ENCODE measurements at regions not wholly inside any gene's neighbourhood (a gene's known extent, or its start where the extent isn't known, plus 50 kb on each side); places are given as distances from the start of the nearest gene placed in this dataset.
"Not testable (repeated sequence)": the region's sequence is repeated elsewhere in the genome, so short reads cannot be mapped to it uniquely, and the experiment has no call there.

DNA sequence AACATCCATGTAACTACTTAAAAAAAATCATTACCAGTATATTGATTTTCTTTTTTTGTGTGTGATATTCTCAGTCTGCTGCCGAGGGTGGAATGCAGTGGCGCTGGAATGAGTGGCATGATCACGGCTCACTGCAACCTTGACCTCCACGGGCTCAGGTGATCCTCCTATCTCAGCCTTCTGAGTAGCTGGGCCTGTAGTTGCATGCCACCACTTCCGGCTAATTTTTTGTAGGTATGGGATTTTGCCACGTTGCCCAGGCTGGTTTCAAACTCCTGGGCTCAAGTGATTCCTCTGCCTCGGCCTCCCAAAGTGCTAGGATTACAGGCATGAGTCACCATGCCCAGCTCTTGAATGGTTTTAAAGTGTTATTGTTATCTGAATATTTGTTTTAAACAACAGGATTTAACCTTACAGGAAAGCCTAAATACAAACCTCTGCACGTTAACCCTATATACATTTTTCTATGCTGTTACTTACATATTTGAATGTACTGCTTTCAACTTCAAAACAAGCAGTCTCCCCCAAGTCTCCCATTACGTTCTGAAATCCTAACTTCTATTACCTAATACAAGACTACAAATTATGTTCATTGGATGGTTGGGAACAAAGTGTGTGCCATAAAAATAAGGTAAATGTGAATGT lies 61.7 kb downstream of the KPNA2 start:
- H3K79me2 ChIP-seq (ENCODE audit: control insufficient read depth, low read length), result peaks cover 13% of the 10 kb centered on the region
- H3K27ac ChIP-seq (ENCODE audit: low read depth, low read length), result no peak overlapping the region
- H3K4me2 ChIP-seq (ENCODE audit: low read length), result no peak overlapping the region
- H3K9me3 ChIP-seq (ENCODE audit: control insufficient read depth, insufficient read depth, low read length), result no peaks in the 10 kb centered on the region; the same call in 1 of the 2 replicates
- H3K9me2 ChIP-seq (replicated peaks; ENCODE audit: control insufficient read depth, low read length), result no peaks in the 10 kb centered on the region
- no peaks in the 10 kb centered on the region for H4K20me1 ChIP-seq (ENCODE audit: control insufficient read depth, insufficient read depth, low read depth, low read length)
- H3K4me1 ChIP-seq (ENCODE audit: control insufficient read depth, low read length), result peaks cover 8% of the 10 kb centered on the region
- TF ChIP-seq, protein P1, sequence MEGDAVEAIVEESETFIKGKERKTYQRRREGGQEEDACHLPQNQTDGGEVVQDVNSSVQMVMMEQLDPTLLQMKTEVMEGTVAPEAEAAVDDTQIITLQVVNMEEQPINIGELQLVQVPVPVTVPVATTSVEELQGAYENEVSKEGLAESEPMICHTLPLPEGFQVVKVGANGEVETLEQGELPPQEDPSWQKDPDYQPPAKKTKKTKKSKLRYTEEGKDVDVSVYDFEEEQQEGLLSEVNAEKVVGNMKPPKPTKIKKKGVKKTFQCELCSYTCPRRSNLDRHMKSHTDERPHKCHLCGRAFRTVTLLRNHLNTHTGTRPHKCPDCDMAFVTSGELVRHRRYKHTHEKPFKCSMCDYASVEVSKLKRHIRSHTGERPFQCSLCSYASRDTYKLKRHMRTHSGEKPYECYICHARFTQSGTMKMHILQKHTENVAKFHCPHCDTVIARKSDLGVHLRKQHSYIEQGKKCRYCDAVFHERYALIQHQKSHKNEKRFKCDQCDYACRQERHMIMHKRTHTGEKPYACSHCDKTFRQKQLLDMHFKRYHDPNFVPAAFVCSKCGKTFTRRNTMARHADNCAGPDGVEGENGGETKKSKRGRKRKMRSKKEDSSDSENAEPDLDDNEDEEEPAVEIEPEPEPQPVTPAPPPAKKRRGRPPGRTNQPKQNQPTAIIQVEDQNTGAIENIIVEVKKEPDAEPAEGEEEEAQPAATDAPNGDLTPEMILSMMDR (IDR thresholded peaks at IDR 0.05; ENCODE audit: low read depth, low read length, poor library complexity, severe bottlenecking), result no peak
- TF ChIP-seq EZH2phosphoT487 (IDR thresholded peaks at IDR 0.05; ENCODE audit: borderline replicate concordance, low read length), result no peak
- H3K27me3 ChIP-seq (ENCODE audit: control insufficient read depth, low read length), result no peaks in the 10 kb centered on the region
- H3K4me3 ChIP-seq (ENCODE audit: low read length), result no peak overlapping the region
- H3F3A ChIP-seq (ENCODE audit: control insufficient read depth, insufficient read depth), result no peaks in the 10 kb centered on the region
- no peaks in the 10 kb centered on the region for H3K36me3 ChIP-seq (ENCODE audit: control insufficient read depth, low read length)

- not testable (repeated sequence) for H3F3A ChIP-seq (ENCODE audit: control insufficient read depth, insufficient read depth); H3K9me3 ChIP-seq (ENCODE audit: control insufficient read depth, insufficient read depth, low read length); H3K9me2 ChIP-seq (replicated peaks; ENCODE audit: control insufficient read depth, low read length); H3K27me3 ChIP-seq (ENCODE audit: control insufficient read depth, low read length); H3K4me2 ChIP-seq (ENCODE audit: low read length); H3K4me3 ChIP-seq (ENCODE audit: low read length); H3K36me3 ChIP-seq (ENCODE audit: control insufficient read depth, low read length); H3K27ac ChIP-seq (ENCODE audit: low read depth, low read length); H4K20me1 ChIP-seq (ENCODE audit: control insufficient read depth, insufficient read depth, low read depth, low read length)
- Histone ChIP-seq H3K4me1 (ENCODE audit: control insufficient read depth, low read length) (peaks cover 19% of the 10 kb centered on the region), H3K79me2 (ENCODE audit: control insufficient read depth, low read length) (peaks cover 23% of the 10 kb centered on the region)
Measured at GRCh38 chr17:68099341-68099753, 63.8 kb downstream of the KPNA2 start.

GRCh38 chr17:68100000-68100641 lies 64.6 kb downstream of the KPNA2 start:
- H3F3A ChIP-seq (ENCODE audit: control insufficient read depth, insufficient read depth), result peaks cover 8% of the 10 kb centered on the region; the same call in 1 of the 2 replicates
- no peaks in the 10 kb centered on the region for H4K20me1 ChIP-seq (ENCODE audit: control insufficient read depth, insufficient read depth, low read depth, low read length)
- no peaks in the 10 kb centered on the region for H3K9me2 ChIP-seq (replicated peaks; ENCODE audit: control insufficient read depth, low read length)
- H3K4me1 ChIP-seq (ENCODE audit: control insufficient read depth, low read length), result peaks cover 19% of the 10 kb centered on the region
- H3K4me3 ChIP-seq (ENCODE audit: low read length), result no peak overlapping the region
- no peaks in the 10 kb centered on the region; the same call in 1 of the 2 replicates for H3K9me3 ChIP-seq (ENCODE audit: control insufficient read depth, insufficient read depth, low read length)
- H3K4me2 ChIP-seq (ENCODE audit: low read length), result no peak overlapping the region
- peaks cover 23% of the 10 kb centered on the region for H3K79me2 ChIP-seq (ENCODE audit: control insufficient read depth, low read length)
- no peaks in the 10 kb centered on the region for H3K36me3 ChIP-seq (ENCODE audit: control insufficient read depth, low read length)
- no peak overlapping the region for H3K27ac ChIP-seq (ENCODE audit: low read depth, low read length)
- TF ChIP-seq EZH2phosphoT487 (IDR thresholded peaks at IDR 0.05; ENCODE audit: borderline replicate concordance, low read length), result no peak
- TF ChIP-seq, protein P1 (IDR thresholded peaks at IDR 0.05; ENCODE audit: low read depth, low read length, poor library complexity, severe bottlenecking), result no peak
- H3K27me3 ChIP-seq (ENCODE audit: control insufficient read depth, low read length), result no peaks in the 10 kb centered on the region

All from DOHH2 (cell line).